GM23248 (cell line): ENCODE measurements at regions not wholly inside any gene's neighbourhood (a gene's known extent, or its start where the extent isn't known, plus 50 kb on each side); places are given as distances from the start of the nearest gene placed in this dataset.

Experiments used
- DNase-seq: peaks from one replicate; pipeline ENCODE4 v3.0.0-alpha.2; 2015
- H2AFZ ChIP-seq: fragments of 200-600 bp; sonication (generic); 2 replicates; pipeline ENCODE4 v1.6.1; 2016; ENCODE audit warnings: antibody characterized with exemption
- H3F3A ChIP-seq: fragments of 200-600 bp; sonication (generic); 2 replicates; pipeline ENCODE4 v1.6.1; 2016; ENCODE audit warnings: mild to moderate bottlenecking, antibody characterized with exemption, mixed run types; ENCODE audit not compliant: insufficient read depth
- H3K27ac ChIP-seq: fragments of 200-600 bp; sonication (generic); 2 replicates; pipeline ENCODE4 v1.5.1; 2016; ENCODE audit warnings: mild to moderate bottlenecking
- H3K27me3 ChIP-seq: fragments of 200-600 bp; sonication (generic); replicated peaks from 2 replicates; pipeline ENCODE4 v1.6.1; 2016; ENCODE audit warnings: mild to moderate bottlenecking; ENCODE audit not compliant: insufficient read depth
- H3K36me3 ChIP-seq: fragments of 200-600 bp; sonication (generic); 2 replicates; pipeline ENCODE4 v1.6.1; 2016; ENCODE audit warnings: low read depth, mild to moderate bottlenecking
- H3K4me1 ChIP-seq: fragments of 200-600 bp; sonication (generic); 2 replicates; pipeline ENCODE4 v1.6.1; 2016; ENCODE audit warnings: mild to moderate bottlenecking; ENCODE audit not compliant: insufficient read depth
- H3K4me2 ChIP-seq: fragments of 200-600 bp; sonication (generic); one replicate; pipeline ENCODE4 v1.6.1; 2016; ENCODE audit warnings: mild to moderate bottlenecking; ENCODE audit not compliant: unreplicated experiment
- H3K4me3 ChIP-seq: fragments of 200-600 bp; sonication (generic); 2 replicates; pipeline ENCODE4 v1.5.1; 2016; ENCODE audit warnings: mild to moderate bottlenecking
- H3K79me2 ChIP-seq: fragments of 200-600 bp; sonication (generic); 2 replicates; pipeline ENCODE4 v1.6.1; 2016; ENCODE audit warnings: mild to moderate bottlenecking; ENCODE audit not compliant: insufficient read depth
- H3K9ac ChIP-seq: fragments of 200-600 bp; sonication (generic); 2 replicates; pipeline ENCODE4 v1.6.1; 2016; ENCODE audit warnings: mild to moderate bottlenecking
- H3K9me2 ChIP-seq: fragments of 200-600 bp; sonication (generic); 2 replicates; pipeline ENCODE4 v1.6.1; 2016; ENCODE audit warnings: mixed run types, mild to moderate bottlenecking, moderate library complexity; ENCODE audit not compliant: insufficient read depth
- H3K9me3 ChIP-seq: fragments of 200-600 bp; sonication (generic); one replicate; pipeline ENCODE4 v1.6.1; 2017; ENCODE audit warnings: low read depth
- H4K20me1 ChIP-seq: fragments of 200-600 bp; sonication (generic); 2 replicates; pipeline ENCODE4 v1.6.0; 2016; ENCODE audit not compliant: insufficient read depth
- EZH2 ChIP-seq: fragments of 200-600 bp; sonication (generic); IDR thresholded peaks from 2 replicates; pipeline ENCODE4 v1.6.1; 2018; ENCODE audit warnings: antibody characterized with exemption, mild to moderate bottlenecking; ENCODE audit not compliant: insufficient read depth, poor library complexity, severe bottlenecking
- EZH2phosphoT487 ChIP-seq: fragments of 200-600 bp; sonication (generic); IDR thresholded peaks from 2 replicates; pipeline ENCODE4 v1.6.1; 2018; ENCODE audit warnings: antibody characterized with exemption, moderate library complexity, mild to moderate bottlenecking, low read depth; ENCODE audit not compliant: insufficient read depth
- WGBS, 2 experiments: methylation state at CpG; one replicate each; pipeline ENCODE4 v1.1.6; 2015 to 2017; ENCODE audit warnings: low lambda C conversion rate in 2 of 2, low coverage in 1 of 2; ENCODE audit errors: missing lambda C conversion rate in 2 of 2; 5-methylcytosine and 5-hydroxymethylcytosine counted together
- in situ Hi-C: fragments of 300-500 bp; cut with MboI; formaldehyde crosslinking; loops from 2 replicates; pipeline ENCODE4 v1.15.0; 2020

- DNase-seq, result no peak
- Histone ChIP-seq H3K27me3 (no peaks in the 10 kb centered on the region), H3K4me1 (no peaks in the 10 kb centered on the region), H3K36me3 (no peaks in the 10 kb centered on the region), H2AFZ (no peak overlapping the region), H3K4me2 (no peak overlapping the region), H3F3A (no peaks in the 10 kb centered on the region), H3K9me3 (no peaks in the 10 kb centered on the region), H3K79me2 (no peaks in the 10 kb centered on the region), H3K9ac (no peak overlapping the region), H3K9me2 (no peaks in the 10 kb centered on the region), H3K27ac (no peak overlapping the region), H4K20me1 (no peaks in the 10 kb centered on the region), H3K4me3 (no peak overlapping the region)
- WGBS, 2 experiments, result 7 to 23% methylated on average over 1 of the region's 1 CpG
- in situ Hi-C loops, result no loop called here
- no peak for TF ChIP-seq EZH2
- no peak for TF ChIP-seq EZH2phosphoT487
Observed at GRCh38 chr6:90868256-90868655, 281.4 kb upstream of the MAP3K7 start.

- WGBS, 2 experiments, result 22 to 41% methylated on average over 3 of the region's 3 CpGs
Observed at GRCh38 chr6:90865513-90865912, 278.6 kb upstream of the MAP3K7 start.

GRCh38 chr6:90863043-90863442, 276.2 kb upstream of the MAP3K7 start:
- Histone ChIP-seq H3K9ac (no peak overlapping the region), H3F3A (no peaks in the 10 kb centered on the region)
- 54 to 56% methylated on average over 1 of the region's 1 CpG for WGBS, 2 experiments

More at GRCh38 chr6:90865513-90865912, 278.6 kb upstream of the MAP3K7 start:
- H4K20me1 ChIP-seq, result no peaks in the 10 kb centered on the region
- H3K9me3 ChIP-seq, result no peaks in the 10 kb centered on the region
- no peak for DNase-seq
- no peak overlapping the region for H3K27ac ChIP-seq
- TF ChIP-seq EZH2phosphoT487 (no peak), EZH2 (no peak)
- H3K9ac ChIP-seq, result no peak overlapping the region
- no peak overlapping the region for H3K4me3 ChIP-seq
- H3K27me3 ChIP-seq, result no peaks in the 10 kb centered on the region
- no peaks in the 10 kb centered on the region for H3K36me3 ChIP-seq
- no peak overlapping the region for H3K4me2 ChIP-seq
- in situ Hi-C loops, result no loop called here
- H3F3A ChIP-seq, result no peaks in the 10 kb centered on the region
- no peak overlapping the region for H2AFZ ChIP-seq
- no peaks in the 10 kb centered on the region for H3K4me1 ChIP-seq
- no peaks in the 10 kb centered on the region for H3K9me2 ChIP-seq
- H3K79me2 ChIP-seq, result no peaks in the 10 kb centered on the region

GRCh38 chr6:90860822-90861601, 274.1 kb upstream of the MAP3K7 start:
- in situ Hi-C loops, result no loop called here

More at GRCh38 chr6:90863043-90863442, 276.2 kb upstream of the MAP3K7 start:
- Histone ChIP-seq H3K4me3 (no peak overlapping the region), H3K27ac (no peak overlapping the region), H3K79me2 (no peaks in the 10 kb centered on the region), H2AFZ (no peak overlapping the region), H3K9me2 (no peaks in the 10 kb centered on the region), H4K20me1 (no peaks in the 10 kb centered on the region), H3K4me1 (no peaks in the 10 kb centered on the region), H3K36me3 (no peaks in the 10 kb centered on the region), H3K9me3 (no peaks in the 10 kb centered on the region), H3K4me2 (no peak overlapping the region), H3K27me3 (no peaks in the 10 kb centered on the region)
- TF ChIP-seq EZH2phosphoT487 (no peak), EZH2 (no peak)
- in situ Hi-C loops, result no loop called here
- DNase-seq, result no peak

More at GRCh38 chr6:90860822-90861601, 274.1 kb upstream of the MAP3K7 start:
- Histone ChIP-seq H3K4me2 (no peak overlapping the region), H3K27me3 (no peaks in the 10 kb centered on the region), H3K27ac (no peak overlapping the region), H3F3A (no peaks in the 10 kb centered on the region), H3K4me3 (no peak overlapping the region), H3K9me2 (no peaks in the 10 kb centered on the region), H3K9me3 (no peaks in the 10 kb centered on the region), H3K79me2 (no peaks in the 10 kb centered on the region), H3K36me3 (no peaks in the 10 kb centered on the region), H3K4me1 (no peaks in the 10 kb centered on the region), H3K9ac (no peak overlapping the region), H4K20me1 (no peaks in the 10 kb centered on the region), H2AFZ (no peak overlapping the region)
- 47 to 48% methylated on average over 5 of the region's 5 CpGs for WGBS, 2 experiments
- peak; percentile 18 for DNase-seq
- TF ChIP-seq EZH2phosphoT487 (no peak), EZH2 (no peak)
